ENCODE measurements at regions not wholly inside any gene's neighbourhood (a gene's known extent, or its start where the extent isn't known, plus 50 kb on each side); places are given as distances from the start of the nearest gene placed in this dataset.
"Not testable (repeated sequence)": the region's sequence is repeated elsewhere in the genome, so short reads cannot be mapped to it uniquely, and the experiment has no call there.

GRCh38 chr13:53285896-53286430 is 257.4 kb downstream of the OLFM4 start:
- DNase-seq (ENCODE audit: low read depth): no peak

GRCh38 chr13:53298396-53298795 is 269.8 kb downstream of the OLFM4 start:
- DNase-seq (ENCODE audit: low read depth): no peak

GRCh38 chr13:53301449-53301848 is 272.8 kb downstream of the OLFM4 start:
- DNase-seq (ENCODE audit: low read depth): no peak

DNA sequence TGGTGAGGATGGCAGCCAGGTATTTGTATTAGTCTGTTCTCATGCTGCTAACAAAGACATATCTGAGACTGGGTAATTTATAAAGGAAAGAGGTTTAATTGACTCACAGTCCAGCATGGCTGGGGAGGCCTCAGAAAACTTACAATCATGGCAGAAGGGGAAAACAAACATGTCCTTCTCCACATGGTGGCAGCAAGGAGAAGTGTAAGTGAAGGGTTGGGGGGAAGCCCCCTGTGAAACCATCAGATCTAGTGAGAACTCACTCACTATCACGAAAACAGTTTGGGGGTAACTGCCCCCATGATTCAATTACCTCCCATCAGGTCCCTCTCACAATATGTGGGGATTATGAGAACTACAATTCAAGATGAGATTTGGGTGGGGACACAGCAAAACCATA is 276.8 kb downstream of the OLFM4 start:
- DNase-seq (ENCODE audit: low read depth): not testable (repeated sequence)

GRCh38 chr13:53310786-53311185 is 282.2 kb downstream of the OLFM4 start:
- no peak for DNase-seq (ENCODE audit: low read depth)

DNA sequence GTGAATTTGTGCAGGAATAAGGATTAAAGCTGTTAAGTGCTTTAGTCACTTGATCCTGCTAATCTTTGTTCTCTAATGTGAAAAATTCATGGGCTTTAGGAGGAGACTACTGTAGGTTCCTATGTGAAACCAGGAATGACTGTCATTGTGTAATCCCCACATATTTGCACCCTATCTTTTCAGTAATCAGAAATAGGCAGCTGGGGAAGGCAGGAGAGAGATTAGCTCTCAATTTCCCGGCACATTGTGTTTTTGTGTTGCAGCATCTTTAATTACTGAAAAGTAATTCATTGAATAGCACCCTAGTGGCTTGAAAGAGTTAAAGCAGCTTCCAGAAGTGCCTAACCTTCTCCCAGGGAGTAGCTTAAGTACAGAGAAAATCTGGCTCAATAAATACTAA is 282.9 kb downstream of the OLFM4 start:
- DNase-seq (ENCODE audit: low read depth): no peak

DNA sequence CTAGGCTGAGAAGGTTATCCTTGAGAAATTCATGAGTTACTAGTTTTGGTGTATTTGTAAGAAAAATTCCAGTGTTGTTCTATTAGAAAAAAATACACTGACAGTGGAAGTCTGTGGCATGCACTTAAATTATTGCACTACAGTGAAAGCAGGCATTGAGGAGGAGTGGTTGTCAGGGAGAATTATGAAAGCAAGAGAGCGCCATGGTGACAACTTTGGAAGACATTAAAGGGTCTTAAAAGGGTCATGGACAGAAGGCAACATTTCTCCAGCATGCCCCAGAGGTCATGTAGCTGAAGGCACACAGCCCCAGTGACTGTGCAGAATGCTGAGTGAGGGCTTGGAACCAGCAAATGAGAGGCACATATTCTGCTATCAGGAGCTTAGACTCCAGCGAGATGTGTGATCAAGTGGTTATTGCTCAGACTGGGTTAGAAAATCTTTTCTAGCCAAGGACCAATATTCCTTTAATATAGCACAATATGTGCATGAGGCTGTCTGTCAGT is 292.7 kb downstream of the OLFM4 start:
- no peak for DNase-seq (ENCODE audit: low read depth)

DNA sequence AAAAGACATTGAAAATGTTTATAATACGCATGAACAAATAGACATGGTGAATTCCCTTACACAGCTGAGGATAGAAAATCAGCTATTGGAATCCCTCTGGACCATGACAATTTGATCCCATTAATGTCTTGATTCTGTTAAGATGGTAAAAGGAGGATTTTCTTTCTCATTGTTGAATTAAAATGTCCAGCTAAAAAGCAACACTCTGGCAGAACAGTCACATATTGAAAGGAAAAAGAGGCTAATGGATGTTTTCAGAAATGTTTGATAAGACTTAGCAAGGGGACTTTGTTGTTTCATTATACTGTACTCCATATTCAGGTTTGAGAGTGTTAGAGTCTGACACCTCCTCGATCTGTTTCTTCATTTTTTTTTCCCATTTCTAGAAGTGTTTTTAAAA is 296.0 kb downstream of the OLFM4 start:
- no peak for DNase-seq (ENCODE audit: low read depth)

DNA sequence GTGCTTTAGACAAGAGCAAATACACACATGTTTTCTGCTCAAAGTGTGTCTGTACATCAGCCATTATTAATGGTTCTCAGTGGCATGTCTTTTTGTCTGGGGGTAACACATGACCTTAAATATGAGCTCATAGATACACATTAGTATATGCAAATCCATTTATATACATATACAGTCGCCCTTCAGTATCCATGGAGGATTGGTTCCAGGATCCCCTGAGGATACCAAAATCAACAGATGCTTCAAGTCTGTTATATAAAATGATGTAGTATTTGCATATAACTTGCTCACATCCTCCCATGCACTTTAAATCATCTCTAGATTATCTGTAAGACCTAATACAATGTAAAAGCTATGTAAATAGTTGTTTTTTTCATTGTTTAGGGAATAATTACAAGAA is 298.1 kb downstream of the OLFM4 start:
- no peak for DNase-seq (ENCODE audit: low read depth)

- DNase-seq (ENCODE audit: low read depth): no peak
Observed at GRCh38 chr13:53327680-53328315, 299.2 kb downstream of the OLFM4 start.

- DNase-seq (ENCODE audit: low read depth): no peak
Observed at GRCh38 chr13:53336441-53337160, 308.0 kb downstream of the OLFM4 start.

GRCh38 chr13:53338760-53339159 is 310.1 kb downstream of the OLFM4 start:
- no peak for DNase-seq (ENCODE audit: low read depth)

DNA sequence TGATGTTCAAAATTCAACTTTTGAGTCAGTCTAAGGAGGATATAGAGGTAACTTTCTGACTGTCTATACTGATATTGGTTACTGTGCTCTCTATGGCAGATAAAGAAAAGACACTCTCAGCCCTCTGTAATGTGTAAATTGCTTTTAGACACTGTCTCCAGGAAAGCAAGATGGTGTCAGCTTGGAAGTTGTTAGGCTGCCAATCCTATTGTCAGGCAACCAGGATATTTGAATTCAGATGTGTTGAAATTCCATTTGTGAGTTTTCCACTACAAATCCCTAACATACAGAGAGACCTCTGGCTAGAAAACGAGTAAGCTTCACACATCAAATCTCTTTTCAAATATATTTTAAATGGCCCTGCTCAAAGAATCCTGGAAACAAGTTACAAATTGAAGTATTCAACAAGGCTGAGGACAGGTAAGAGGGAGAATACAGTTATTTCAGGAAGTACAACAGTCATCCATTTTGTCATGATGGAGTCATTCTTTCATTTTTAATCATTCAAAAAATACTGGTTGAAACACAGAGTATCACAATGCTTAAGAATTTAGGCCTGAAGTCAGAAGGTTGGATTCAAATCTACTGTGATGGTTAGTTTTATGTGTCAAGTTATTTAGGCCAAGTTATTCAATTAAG is 312.0 kb downstream of the OLFM4 start:
- DNase-seq (ENCODE audit: low read depth): no peak

DNA sequence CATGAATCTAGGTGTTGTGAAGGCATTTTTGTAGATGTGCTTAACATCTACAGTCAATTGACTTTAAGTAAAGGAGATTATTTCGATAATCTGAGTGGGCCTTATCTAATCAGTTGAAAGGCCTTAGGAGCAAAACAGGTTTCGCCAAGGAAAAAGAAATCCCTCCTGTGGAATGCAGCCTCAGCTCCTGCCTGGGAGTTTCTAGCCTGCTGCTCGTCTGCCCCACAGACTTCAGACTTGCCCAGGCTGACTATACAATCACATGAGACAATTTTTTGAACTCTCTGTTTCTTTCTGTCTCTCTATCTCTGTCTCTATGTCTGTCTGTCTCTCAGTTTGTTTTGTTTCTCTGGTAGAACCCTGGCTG is 312.5 kb downstream of the OLFM4 start:
- DNase-seq (ENCODE audit: low read depth): no peak

DNA sequence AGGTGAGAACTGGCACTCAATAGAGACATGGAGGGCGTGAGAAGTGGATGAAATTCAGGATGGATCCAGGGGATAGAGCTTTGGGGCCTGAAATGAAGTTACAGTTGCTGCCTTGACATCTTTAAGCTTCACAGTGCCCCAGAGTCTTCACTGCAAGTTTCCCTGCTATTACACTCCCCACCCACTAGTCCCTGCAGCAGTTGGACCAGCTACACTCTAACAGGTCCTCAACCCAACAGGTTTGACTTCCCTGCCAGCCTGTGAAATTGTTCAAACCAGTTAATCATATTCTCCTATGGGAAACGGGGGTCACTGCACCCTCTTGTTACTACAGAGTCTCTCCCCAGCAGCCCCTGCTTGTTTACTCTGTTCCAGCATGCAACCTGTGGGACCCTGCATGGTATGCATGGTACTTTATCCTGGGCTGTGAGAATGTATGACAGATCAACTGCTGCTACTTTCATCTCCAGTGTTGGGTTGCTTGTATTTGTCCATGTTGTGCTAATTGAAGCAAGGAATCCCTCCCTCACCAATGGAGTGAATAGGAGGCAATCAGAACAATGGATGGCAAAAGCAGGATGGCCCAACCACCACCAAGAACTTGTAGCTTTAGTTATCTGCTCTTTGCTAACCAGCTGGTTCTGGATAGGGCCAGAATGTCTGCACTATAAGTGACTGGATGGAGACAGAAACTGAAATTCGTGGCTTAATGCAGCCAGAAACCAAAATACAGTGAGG is 314.2 kb downstream of the OLFM4 start:
- no peak for DNase-seq (ENCODE audit: low read depth)

GRCh38 chr13:53343361-53343744 is 314.7 kb downstream of the OLFM4 start:
- no peak for DNase-seq (ENCODE audit: low read depth)

GRCh38 chr13:53351021-53351420 is 322.4 kb downstream of the OLFM4 start:
- no peak for DNase-seq (ENCODE audit: low read depth)

DNA sequence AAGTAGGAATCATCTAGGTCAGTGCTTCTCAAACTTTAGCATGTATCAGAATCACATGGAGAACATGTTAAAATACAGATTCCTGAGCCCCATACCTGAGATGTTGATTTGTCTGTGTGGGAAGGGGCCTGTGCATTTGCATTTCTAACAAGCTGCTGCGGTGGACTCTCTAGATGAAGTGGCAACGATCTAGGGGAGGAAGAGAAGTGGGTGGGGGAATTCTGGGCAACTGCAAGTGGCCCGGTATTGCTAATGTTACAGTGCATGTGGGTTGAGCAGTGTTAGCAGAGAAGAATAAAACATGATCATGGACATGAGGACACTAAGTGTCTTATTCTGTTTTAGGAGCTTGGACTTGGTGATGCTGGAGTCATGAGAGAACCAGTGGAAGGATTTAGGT is 329.0 kb downstream of the OLFM4 start:
- DNase-seq (ENCODE audit: low read depth): no peak

DNA sequence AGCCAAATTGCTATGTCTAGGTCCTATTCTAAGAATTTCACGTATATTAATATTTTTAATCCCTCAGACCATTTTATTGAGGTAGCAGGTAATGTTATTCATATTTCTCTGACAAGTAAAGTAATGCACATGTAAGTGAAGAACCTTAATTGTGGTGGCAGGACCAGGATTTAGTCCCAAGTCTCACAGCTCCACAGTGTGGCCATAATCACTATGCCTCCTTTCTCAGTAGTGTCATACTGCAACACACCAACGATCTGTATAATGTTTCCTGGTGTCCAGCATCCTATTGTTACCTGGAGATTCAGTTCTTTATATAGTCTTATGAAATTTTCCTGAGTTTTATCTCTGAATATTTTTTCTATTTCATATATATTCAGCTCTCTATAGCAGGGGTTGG is 340.3 kb downstream of the OLFM4 start:
- no peak for DNase-seq (ENCODE audit: low read depth)

DNA sequence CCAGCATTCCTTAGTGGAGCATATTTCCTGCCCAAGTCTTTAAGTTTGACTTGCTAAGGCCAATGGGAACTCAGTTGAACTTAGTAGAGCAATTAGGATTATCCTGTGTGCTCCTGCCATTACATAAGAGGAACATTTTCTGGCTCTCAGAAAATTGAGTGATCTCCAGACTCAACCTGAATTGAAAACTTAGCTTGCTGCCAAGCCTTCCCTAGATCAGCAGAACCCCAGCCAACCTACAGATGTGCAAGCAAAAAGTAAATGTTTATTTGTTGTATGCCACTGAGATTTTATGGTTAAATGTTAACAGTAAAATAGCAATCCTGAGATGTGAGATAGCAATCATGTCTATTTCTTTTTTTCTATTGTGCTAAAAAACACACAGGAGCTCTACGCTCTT is 350.9 kb downstream of the OLFM4 start:
- no peak for DNase-seq (ENCODE audit: low read depth)

- no peak for DNase-seq (ENCODE audit: low read depth)
Observed at GRCh38 chr13:53382008-53382407, 353.4 kb downstream of the OLFM4 start.

DNA sequence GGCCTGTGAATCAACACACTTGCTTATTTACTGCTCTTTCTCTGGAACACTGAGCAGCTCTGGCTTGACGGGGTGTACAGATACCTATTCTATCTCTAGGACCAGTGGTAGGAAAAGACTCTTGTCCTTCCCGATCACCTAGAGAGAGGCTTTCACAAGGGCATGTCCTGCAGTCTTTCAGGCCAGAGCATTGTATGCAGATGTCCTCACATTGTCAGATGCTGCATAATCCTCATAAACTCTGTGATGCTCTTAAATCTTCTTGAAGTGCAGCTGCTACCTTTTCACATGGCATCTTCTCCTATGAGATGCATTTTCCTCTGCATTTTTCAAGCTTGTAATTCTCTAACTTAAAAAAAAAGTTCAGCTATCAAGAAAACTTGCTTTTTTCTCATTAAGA is 369.4 kb downstream of the OLFM4 start:
- no peak for DNase-seq (ENCODE audit: low read depth)

Measured in amniotic epithelial cell (primary cell).